DND-41 (cell line): ENCODE measurements at regions not wholly inside any gene's neighbourhood (a gene's known extent, or its start where the extent isn't known, plus 50 kb on each side); places are given as distances from the start of the nearest gene placed in this dataset.

ENCODE experiments used
- CTCF ChIP-seq: IDR thresholded peaks from 2 replicates; pipeline ENCODE4 v1.5.1; 2012; ENCODE audit warnings: borderline replicate concordance, low read length, moderate library complexity, mild to moderate bottlenecking; ENCODE audit not compliant: poor library complexity, severe bottlenecking; ENCODE audit errors: extremely low read depth
- EZH2 ChIP-seq: IDR thresholded peaks from 3 replicates; pipeline ENCODE4 v1.6.1; 2012; ENCODE audit warnings: borderline replicate concordance, low read depth, mild to moderate bottlenecking, moderate library complexity, low read length, inconsistent platforms; ENCODE audit not compliant: severe bottlenecking

GRCh38 chr6:51531623-51532022 lies 555.8 kb downstream of the PKHD1 start:
- TF ChIP-seq CTCF (peak; percentile 76), EZH2 (no peak)
